ENCODE measurements at regions not wholly inside any gene's neighbourhood (a gene's known extent, or its start where the extent isn't known, plus 50 kb on each side); places are given as distances from the start of the nearest gene placed in this dataset.

- intact Hi-C loops (cut with micrococcal nuclease), result no loop called here
- H3K4me1 ChIP-seq (ENCODE audit: control insufficient read depth, insufficient read depth, low read length), result no peaks in the 10 kb centered on the region
- no peak overlapping the region for H4K91ac ChIP-seq (ENCODE audit: insufficient read depth, low read depth, low read length)
- H3K4me2 ChIP-seq (ENCODE audit: low read depth, low read length), result no peak overlapping the region
- no TSS peak for BruUV-seq (replicated peaks)
- H2BK120ac ChIP-seq (ENCODE audit: low read depth, low read length), result no peak overlapping the region
- no peak overlapping the region for H3K4ac ChIP-seq (ENCODE audit: low read depth, low read length)
- no peak overlapping the region for H2BK5ac ChIP-seq (ENCODE audit: low read depth, low read length, poor library complexity, severe bottlenecking)
- no peak overlapping the region for H4K5ac ChIP-seq (ENCODE audit: low read depth, low read length)
- H3K9me3 ChIP-seq (ENCODE audit: control insufficient read depth, insufficient read depth, low read length), result no peaks in the 10 kb centered on the region
- no peak for ATAC-seq (ENCODE audit: low read depth)
- H3K36me3 ChIP-seq (ENCODE audit: control insufficient read depth, insufficient read depth, low read length), result no peaks in the 10 kb centered on the region
- H3K9me1 ChIP-seq (ENCODE audit: insufficient read depth, low read length), result no peaks in the 10 kb centered on the region
- DNase-seq, result no peak
- no peak overlapping the region for H2BK20ac ChIP-seq (ENCODE audit: low read depth, low read length)
- in situ Hi-C loops (cut with MboI; ENCODE audit: low sequenced_read_pairs), result no loop called here
- no peak overlapping the region for H2AK5ac ChIP-seq (ENCODE audit: low read depth, low read length)
- H4K20me1 ChIP-seq (ENCODE audit: insufficient read depth, low read length), result no peaks in the 10 kb centered on the region
- H3K79me1 ChIP-seq (ENCODE audit: low read depth in 1 of 2, low read length in 2 of 2), result no peaks in the 10 kb centered on the region
- dilution Hi-C loops (cut with HindIII; ENCODE audit: low sequenced_read_pairs, unreplicated experiment), result no loop called here
- no peak overlapping the region for H3K9ac ChIP-seq (ENCODE audit: low read depth, low read length)
- no peak overlapping the region for H3K4me3 ChIP-seq (ENCODE audit: insufficient read depth, low read depth, low read length)
- no peak overlapping the region for H3K18ac ChIP-seq (ENCODE audit: low read depth, low read length)
- no peak overlapping the region for H3K14ac ChIP-seq (replicated peaks; ENCODE audit: low read depth, low read length)
- no peak overlapping the region for H4K8ac ChIP-seq (ENCODE audit: low read depth in 2 of 2, low read length in 2 of 2)
- H3K27ac ChIP-seq (ENCODE audit: insufficient read depth, low read length), result no peak overlapping the region
- H2AFZ ChIP-seq (replicated peaks; ENCODE audit: low read length, poor library complexity), result no peak overlapping the region
- H3K56ac ChIP-seq (ENCODE audit: extremely low read depth, insufficient read depth, low read length), result no peak overlapping the region
- ChIA-PET POLR2A (ENCODE audit: unreplicated experiment) (no interaction called here), CTCF (no interaction called here)
- TF ChIP-seq BHLHE40 (IDR thresholded peaks at IDR 0.05; ENCODE audit: low read depth, low read length), result no peak
- TF ChIP-seq MAFK (IDR thresholded peaks at IDR 0.05; ENCODE audit: low read depth, low read length), result no peak
- TF ChIP-seq POLR2A (IDR thresholded peaks at IDR 0.05; ENCODE audit: low read depth, low read length), result no peak
- no peak for TF ChIP-seq MAZ (IDR thresholded peaks at IDR 0.05; ENCODE audit: borderline replicate concordance, low read depth, low read length)
- TF ChIP-seq SMC3 (IDR thresholded peaks at IDR 0.05; ENCODE audit: low read depth, low read length), result no peak
- TF ChIP-seq CTCF (conservative IDR thresholded peaks at IDR 0.05; ENCODE audit: low read depth, low read length), result no peak
- no peak for TF ChIP-seq ELK1 (IDR thresholded peaks at IDR 0.05; ENCODE audit: borderline replicate concordance, low read depth, low read length)
- no peak for TF ChIP-seq NFE2L2 (IDR thresholded peaks at IDR 0.05; ENCODE audit: low read depth, low read length)
- no peak for TF ChIP-seq CEBPB (IDR thresholded peaks at IDR 0.05; ENCODE audit: low read depth, low read length)
- TF ChIP-seq RCOR1 (IDR thresholded peaks at IDR 0.05; ENCODE audit: insufficient replicate concordance, low read length), result no peak
- no peak for TF ChIP-seq FOS (IDR thresholded peaks at IDR 0.05; ENCODE audit: low read depth, low read length)
- TF ChIP-seq CHD1 (IDR thresholded peaks at IDR 0.05; ENCODE audit: low read depth, low read length), result no peak
- TF ChIP-seq MXI1 (IDR thresholded peaks at IDR 0.05; ENCODE audit: borderline replicate concordance, low read depth, low read length), result no peak
- no peak for TF ChIP-seq RAD21 (IDR thresholded peaks at IDR 0.05; ENCODE audit: low read length)
- TF ChIP-seq RFX5 (IDR thresholded peaks at IDR 0.05; ENCODE audit: low read depth, low read length), result no peak
- WGBS, 2 experiments (ENCODE audit: extremely low coverage in 2 of 2, insufficient read length in 1 of 2), result no CpG with 5 or more reads among the region's 2 CpGs
- H3K27me3 ChIP-seq (ENCODE audit: control insufficient read depth, insufficient read depth, low read length), result no peaks in the 10 kb centered on the region
- no peak overlapping the region for H2BK15ac ChIP-seq (ENCODE audit: low read depth, low read length)
- H2AK9ac ChIP-seq (replicated peaks; ENCODE audit: low read depth, low read length, poor library complexity), result no peak overlapping the region
- no peak overlapping the region for H3K23ac ChIP-seq (ENCODE audit: low read depth, low read length)
Measured at GRCh38 chr4:128735714-128736113, 73.8 kb upstream of the JADE1 start.

All from IMR-90 (cell line).